ENCODE measurements at regions not wholly inside any gene's neighbourhood (a gene's known extent, or its start where the extent isn't known, plus 50 kb on each side); places are given as distances from the start of the nearest gene placed in this dataset.

DNA sequence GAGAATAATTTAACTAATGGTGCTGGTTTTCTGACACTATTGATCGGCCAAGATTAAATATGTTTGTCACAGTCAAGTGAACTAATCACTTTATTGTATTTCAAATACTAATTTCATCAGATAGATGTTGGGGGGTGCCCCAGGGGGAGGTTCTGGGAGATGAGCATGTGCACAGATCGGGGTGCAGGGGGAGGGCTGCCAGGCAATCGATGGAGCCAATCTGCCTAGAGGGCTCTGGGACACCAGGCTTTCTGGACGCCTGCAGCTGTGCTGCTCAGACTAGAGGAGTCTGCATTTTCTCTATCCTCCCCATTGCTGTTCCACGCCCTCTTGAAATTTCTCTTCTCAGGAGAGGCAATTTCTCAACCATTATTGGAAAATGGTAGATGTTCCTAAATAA lies 100.0 kb upstream of the ALDH1B1 start:
- POLR2A ChIA-PET = no interaction called here
- DNase-seq (ENCODE audit: extremely low spot score) = no peak
- TF ChIP-seq CTCF (IDR thresholded peaks at IDR 0.05; ENCODE audit: control extremely low read depth, extremely low read depth, low read depth, missing control alignments) = no peak
- CTCF ChIA-PET = no interaction called here

DNA sequence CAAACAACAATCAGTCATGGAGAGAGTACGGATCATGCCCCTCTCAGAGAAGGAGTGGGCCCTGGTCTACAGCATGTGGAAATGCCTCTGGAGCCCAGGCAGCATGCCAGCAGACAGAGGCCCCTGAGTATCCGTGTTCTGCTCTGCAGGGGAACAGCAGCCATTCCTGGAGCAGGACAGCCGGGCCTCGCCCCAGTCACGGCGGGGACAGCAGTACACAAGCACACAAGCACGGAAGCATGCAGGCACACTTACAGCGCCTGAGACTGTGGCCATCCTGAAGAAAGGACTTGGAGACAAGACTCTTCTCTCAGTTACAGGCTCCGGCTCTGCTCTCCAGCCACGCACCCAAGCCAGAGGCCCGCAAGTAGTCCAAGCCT lies 102.6 kb upstream of the ALDH1B1 start:
- no peak for DNase-seq (ENCODE audit: extremely low spot score)
- ChIA-PET CTCF (no interaction called here), POLR2A (no interaction called here)
- no peak for TF ChIP-seq CTCF (IDR thresholded peaks at IDR 0.05; ENCODE audit: control extremely low read depth, extremely low read depth, low read depth, missing control alignments)

DNA sequence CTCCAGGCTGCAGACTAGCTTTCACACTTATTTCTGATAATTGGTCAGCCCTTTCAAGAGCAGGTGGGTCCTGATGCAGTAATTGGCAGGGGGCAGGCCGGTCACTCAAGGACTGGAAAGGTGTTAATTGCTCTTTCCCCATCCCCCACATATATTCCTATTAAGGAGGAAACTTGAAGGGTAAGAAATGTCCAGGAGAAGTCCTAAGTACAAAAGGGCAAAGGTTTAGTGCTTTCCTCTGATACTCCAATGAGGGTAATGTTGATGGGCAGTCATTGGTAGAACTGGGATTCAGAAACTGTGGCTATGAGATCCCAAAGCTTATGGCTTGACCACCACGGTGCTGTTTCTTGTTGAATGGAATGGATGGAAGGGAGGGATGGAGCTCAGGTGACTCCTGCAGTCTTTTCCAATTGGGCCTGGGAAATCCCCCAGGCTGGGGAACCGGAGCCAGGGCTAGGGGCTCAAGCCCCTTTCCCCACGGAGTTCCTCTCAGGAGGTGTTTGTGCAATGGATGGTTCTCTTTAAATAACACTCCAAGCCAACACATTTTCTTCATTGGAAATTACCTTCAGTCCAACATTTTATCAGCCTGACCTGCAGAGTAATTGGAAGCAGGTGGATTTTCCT lies 103.2 kb upstream of the ALDH1B1 start:
- no peak for TF ChIP-seq CTCF (IDR thresholded peaks at IDR 0.05; ENCODE audit: control extremely low read depth, extremely low read depth, low read depth, missing control alignments)
- POLR2A ChIA-PET = no interaction called here
- CTCF ChIA-PET = no interaction called here
- DNase-seq (ENCODE audit: extremely low spot score) = no peak

- no peak for TF ChIP-seq CTCF (IDR thresholded peaks at IDR 0.05; ENCODE audit: control extremely low read depth, extremely low read depth, low read depth, missing control alignments)
- ChIA-PET POLR2A (no interaction called here), CTCF (no interaction called here)
- no peak for DNase-seq (ENCODE audit: extremely low spot score)
These were observed 104.0 kb upstream of the ALDH1B1 start for GRCh38 chr9:38288502-38288901.

- POLR2A ChIA-PET = interaction anchor here (0.6 kb wide), 1 partner anchor 425 kb away, joined by 3 read pairs; no protein-coding TSS in a partner anchor
- CTCF ChIA-PET = interaction anchor here (0.8 to 1.5 kb wide), 3 partner anchors 15 to 374 kb away, joined by 3 to 4 read pairs (median 3); no protein-coding TSS in a partner anchor
- no peak for TF ChIP-seq CTCF (IDR thresholded peaks at IDR 0.05; ENCODE audit: control extremely low read depth, extremely low read depth, low read depth, missing control alignments)
- DNase-seq (ENCODE audit: extremely low spot score) = no peak
These were observed 105.0 kb upstream of the ALDH1B1 start for GRCh38 chr9:38287420-38287985.

GRCh38 chr9:38286766-38287165 lies 105.7 kb upstream of the ALDH1B1 start:
- DNase-seq (ENCODE audit: extremely low spot score) = no peak
- CTCF ChIA-PET = interaction anchor here (1.1 to 1.5 kb wide), 2 partner anchors 16 to 78 kb away, joined by 3 to 4 read pairs; no protein-coding TSS in a partner anchor
- no peak for TF ChIP-seq CTCF (IDR thresholded peaks at IDR 0.05; ENCODE audit: control extremely low read depth, extremely low read depth, low read depth, missing control alignments)
- POLR2A ChIA-PET = no interaction called here

All from GM10248 (cell line).